Activated T-cell treated with anti-CD3 and anti-CD28 coated beads for 48 hours (primary cell): ENCODE measurements at regions not wholly inside any gene's neighbourhood (a gene's known extent, or its start where the extent isn't known, plus 50 kb on each side); places are given as distances from the start of the nearest gene placed in this dataset.
"Not testable (repeated sequence)": the region's sequence is repeated elsewhere in the genome, so short reads cannot be mapped to it uniquely, and the experiment has no call there.

Experiments
- DNase-seq: peaks from one replicate; pipeline ENCODE4 v3.0.0-alpha.2; 2020; ENCODE audit warnings: low read depth

DNA sequence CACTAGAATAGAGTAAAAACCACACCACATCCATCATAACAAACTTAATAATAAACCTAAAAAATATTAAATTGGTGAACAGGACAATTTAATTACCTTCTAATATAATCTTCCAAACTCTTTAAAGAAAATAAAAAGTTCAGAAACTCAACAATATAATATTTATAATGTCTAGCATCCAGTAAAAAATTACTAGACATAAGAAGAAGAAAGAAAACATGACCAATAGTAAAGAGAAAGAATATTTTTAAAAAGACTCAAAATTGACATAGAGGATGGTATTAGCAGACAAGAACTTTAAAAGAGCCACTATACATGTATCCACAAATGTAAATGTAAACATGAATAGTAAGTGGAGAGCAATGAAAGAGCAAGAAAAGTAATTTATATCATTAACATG, 388.4 kb downstream of the TFEC start:
- no peak for DNase-seq

DNA sequence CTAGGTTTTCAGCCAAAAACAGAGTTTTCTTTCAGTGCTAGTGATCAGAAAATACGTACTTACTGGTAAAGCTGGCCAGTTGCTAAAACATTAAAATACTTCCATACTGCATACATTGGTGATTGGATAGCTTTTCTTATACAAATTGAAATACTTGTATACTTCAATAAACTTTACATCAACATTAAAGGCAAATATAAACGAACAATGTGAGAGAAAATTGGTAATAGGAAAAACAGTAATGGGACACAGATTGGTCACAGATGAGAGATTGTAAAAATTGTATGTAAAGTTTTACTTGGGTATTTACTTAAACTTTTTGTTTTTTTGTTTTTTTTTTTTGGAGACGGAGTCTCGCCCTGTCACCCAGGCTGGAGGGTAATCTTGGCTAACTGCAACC, 391.7 kb downstream of the TFEC start:
- DNase-seq = no peak

GRCh38 chr7:115637128-115637527, 393.4 kb downstream of the TFEC start:
- DNase-seq = no peak

- no peak for DNase-seq
Observed at GRCh38 chr7:115635876-115636275, 394.7 kb downstream of the TFEC start.

GRCh38 chr7:115635376-115635775, 395.2 kb downstream of the TFEC start:
- no peak for DNase-seq

GRCh38 chr7:115634633-115635032, 395.9 kb downstream of the TFEC start:
- no peak for DNase-seq

GRCh38 chr7:115632636-115633035, 397.9 kb downstream of the TFEC start:
- DNase-seq = no peak

DNA sequence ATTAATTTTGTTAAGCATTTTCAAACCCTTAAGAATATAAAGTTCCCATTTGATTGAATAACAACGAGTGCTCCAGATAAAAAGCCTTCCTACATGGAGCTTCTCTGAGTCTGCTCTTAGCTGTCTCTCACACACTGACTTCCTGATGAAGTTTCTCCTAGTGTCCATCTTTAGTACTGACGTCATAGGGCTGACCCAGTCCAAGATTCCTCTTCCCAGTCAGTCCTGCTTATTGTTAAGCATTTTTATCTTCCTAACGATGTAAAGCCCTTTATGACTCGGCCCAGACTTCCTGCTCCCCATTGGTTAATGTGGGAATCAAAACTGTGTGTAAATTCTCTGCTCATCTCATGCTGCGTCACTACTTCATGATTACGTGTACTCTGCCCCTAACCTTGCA, 398.8 kb downstream of the TFEC start:
- no peak for DNase-seq

GRCh38 chr7:115630049-115630448, 400.5 kb downstream of the TFEC start:
- no peak for DNase-seq

GRCh38 chr7:115618676-115619075, 411.9 kb downstream of the TFEC start:
- no peak for DNase-seq

GRCh38 chr7:115613836-115614235, 416.7 kb downstream of the TFEC start:
- no peak for DNase-seq

- no peak for DNase-seq
Observed at GRCh38 chr7:115603416-115603815, 427.1 kb downstream of the TFEC start.

GRCh38 chr7:115600207-115600606, 430.4 kb downstream of the TFEC start:
- no peak for DNase-seq

- not testable (repeated sequence) for DNase-seq
Observed at GRCh38 chr7:115599184-115599583, 431.4 kb downstream of the TFEC start.

GRCh38 chr7:115597220-115597619, 433.3 kb downstream of the TFEC start:
- DNase-seq = not testable (repeated sequence)

- DNase-seq = no peak
Observed at GRCh38 chr7:115593111-115593510, 437.5 kb downstream of the TFEC start.

GRCh38 chr7:115585015-115585718, 445.4 kb downstream of the TFEC start:
- DNase-seq = no peak

DNA sequence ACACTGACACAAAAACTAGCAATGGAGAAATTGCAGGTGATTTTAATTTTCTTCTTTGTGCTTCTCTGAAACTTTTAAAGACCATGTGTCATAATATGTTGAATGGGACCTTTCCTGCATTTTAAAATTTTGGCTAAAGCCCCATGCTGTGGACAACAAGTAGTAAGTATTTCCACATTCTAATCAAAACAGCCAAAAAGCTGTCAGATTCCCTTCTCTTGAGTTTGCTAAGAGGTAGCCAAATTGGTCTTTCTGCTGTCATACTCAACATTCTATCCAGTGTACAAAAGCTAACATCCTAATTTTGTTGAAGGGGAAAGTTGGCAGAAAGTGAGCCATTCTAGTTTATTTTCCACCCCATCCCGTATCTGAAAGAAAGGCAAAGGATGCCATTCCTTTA, 447.6 kb downstream of the TFEC start:
- no peak for DNase-seq

DNA sequence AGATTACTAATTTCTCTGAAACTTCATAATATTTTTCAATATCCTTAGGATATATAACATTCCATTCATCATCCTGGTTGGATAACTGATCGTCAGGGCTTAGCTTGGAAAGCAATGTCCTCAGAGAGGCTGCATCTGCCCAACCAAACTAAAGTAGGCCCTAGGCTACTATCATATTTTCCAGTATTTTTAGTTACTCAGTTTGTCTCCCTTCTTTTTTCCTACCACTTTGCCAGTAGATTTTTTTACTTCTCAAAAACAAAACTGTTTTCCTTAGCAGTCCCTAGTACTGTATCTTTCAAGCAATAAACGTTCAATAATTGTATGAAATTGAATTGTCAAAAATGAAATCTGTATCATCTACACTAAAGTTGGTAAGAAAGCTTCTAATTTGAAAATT, 452.0 kb downstream of the TFEC start:
- DNase-seq = no peak

GRCh38 chr7:115574681-115575291, 455.8 kb downstream of the TFEC start:
- no peak for DNase-seq

- no peak for DNase-seq
Observed at GRCh38 chr7:115572111-115572510, 458.5 kb downstream of the TFEC start.

DNA sequence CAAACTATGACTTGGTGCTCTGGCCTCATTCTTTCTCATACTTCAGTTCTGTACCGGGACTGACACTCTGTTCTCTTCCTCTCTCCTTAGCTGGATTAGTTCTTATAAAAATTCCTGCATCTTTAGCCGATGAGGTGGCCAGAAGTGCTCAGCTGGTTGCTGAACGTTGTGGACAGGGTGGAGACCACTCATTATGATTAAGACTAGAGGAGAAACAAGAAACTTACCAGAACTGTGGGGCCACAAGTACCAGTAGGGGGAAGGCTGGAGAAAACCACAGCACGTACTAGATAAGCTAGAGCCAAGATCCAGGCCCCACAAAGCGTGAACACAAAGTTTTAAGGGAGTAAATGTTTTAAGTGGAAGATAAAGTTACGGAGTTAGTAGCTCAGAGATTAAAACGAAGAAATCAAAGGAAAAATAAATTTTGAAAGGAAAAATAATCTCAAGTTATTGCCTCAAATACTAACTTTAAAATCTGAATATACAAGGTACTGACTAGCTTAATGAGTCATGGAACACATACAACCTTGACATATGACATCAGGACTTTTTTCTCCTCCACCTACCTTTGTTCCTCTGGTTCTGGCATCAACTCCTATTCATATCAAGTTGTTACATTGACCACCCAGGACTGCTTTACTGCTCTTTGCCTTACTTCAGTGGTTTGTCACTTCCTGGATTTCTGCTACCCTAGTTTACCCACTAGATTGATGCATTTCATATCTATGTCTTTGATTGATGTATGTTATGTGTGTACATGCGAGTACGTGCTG, 469.0 kb downstream of the TFEC start:
- DNase-seq = no peak

DNA sequence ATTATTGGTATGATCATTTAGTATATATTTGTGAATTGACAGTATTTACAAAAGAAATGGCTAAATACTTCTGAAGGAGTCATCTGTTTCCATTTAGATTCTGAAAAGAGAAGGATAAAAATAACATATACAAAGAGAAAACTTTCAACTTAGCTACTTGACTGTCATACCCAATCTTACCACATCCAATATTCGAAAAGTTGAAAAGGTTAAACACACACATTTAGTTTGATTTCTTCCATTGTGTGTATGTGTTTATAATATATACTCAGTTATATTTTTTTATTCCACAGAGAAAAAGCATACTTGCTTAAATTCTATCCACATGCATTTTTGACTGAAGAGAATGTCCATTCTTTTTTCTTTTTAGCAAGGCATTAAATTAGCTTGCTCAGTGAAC, 470.7 kb downstream of the TFEC start:
- no peak for DNase-seq
